Uterus (tissue), 3 donors: ENCODE measurements at regions not wholly inside any gene's neighbourhood (a gene's known extent, or its start where the extent isn't known, plus 50 kb on each side); places are given as distances from the start of the nearest gene placed in this dataset.

Experiments used
- DNase-seq, 2 donors: peaks; one replicate each; pipeline ENCODE4 v3.0.0-alpha.2; 2019 to 2020
- H3K27ac ChIP-seq, 2 donors: fragments of 200-600 bp; sonication (generic); 1 replicate in 1 of 2; 2 replicates in 1 of 2; pipeline ENCODE4 v1.5.1; 2016 to 2018
- H3K27me3 ChIP-seq, 2 donors: fragments of 200-600 bp; sonication (generic); one replicate each; pipeline ENCODE4 v1.5.1; 2018 to 2019; ENCODE audit warnings: control low read depth in 1 of 2
- H3K36me3 ChIP-seq, 2 donors: fragments of 200-600 bp; sonication (generic); one replicate each; pipeline ENCODE4 v1.5.1; 2019; ENCODE audit warnings: control low read depth in 1 of 2
- H3K4me1 ChIP-seq, 2 donors: fragments of 200-600 bp; sonication (generic); one replicate each; pipeline ENCODE4 v1.5.1; 2018 to 2019; ENCODE audit warnings: control low read depth in 1 of 2
- H3K4me3 ChIP-seq, 2 donors: fragments of 200-600 bp; sonication (generic); 1 replicate in 1 of 2; 2 replicates in 1 of 2; pipeline ENCODE4 v1.5.1; 2018 to 2019; ENCODE audit warnings: mild to moderate bottlenecking in 1 of 2
- H3K9me3 ChIP-seq, 2 donors: fragments of 200-600 bp; sonication (generic); one replicate each; pipeline ENCODE4 v1.5.1; 2019; ENCODE audit warnings: control low read depth in 1 of 2
- CTCF ChIP-seq, 4 experiments: fragments of 200-600 bp in 2 of 4; fragments of 450-650 bp in 2 of 4; sonication (generic) in 2 of 4; IDR thresholded peaks; one replicate each; pipeline ENCODE4 v1.5.1; 2016 to 2019; ENCODE audit warnings: antibody characterized with exemption in 4 of 4, mild to moderate bottlenecking in 2 of 4, moderate library complexity in 1 of 4
- POLR2A ChIP-seq, 2 donors: fragments of 450-650 bp; IDR thresholded peaks; one replicate each; pipeline ENCODE4 v1.6.1; 2016; ENCODE audit warnings: antibody characterized with exemption in 2 of 2, mild to moderate bottlenecking in 1 of 2, moderate library complexity in 1 of 2
- intact Hi-C: fragments of 100-400 bp; cut with DNase I; formaldehyde crosslinking; loops from one replicate; pipeline ENCODE4 v1.15.1; 2023; ENCODE audit warnings: low total_unique reads
- donor health status: DM: yes; HTN: yes; CAD: no.

- H3K27me3 ChIP-seq, result no peaks in the 10 kb centered on the region
- no peaks in the 10 kb centered on the region for H3K4me1 ChIP-seq
- no peak overlapping the region for H3K4me3 ChIP-seq
- TF ChIP-seq CTCF (IDR thresholded peaks at IDR 0.05) (no peak), POLR2A (IDR thresholded peaks at IDR 0.05) (no peak)
- H3K27ac ChIP-seq, result no peak overlapping the region
- intact Hi-C loops, result no loop called here
- no peaks in the 10 kb centered on the region for H3K36me3 ChIP-seq
- H3K9me3 ChIP-seq, result no peaks in the 10 kb centered on the region
- DNase-seq, result no peak
Measured at GRCh38 chr12:58419196-58419760, 477.9 kb downstream of the ATP23 start.

- H3K27ac ChIP-seq, result no peak overlapping the region
- TF ChIP-seq CTCF (IDR thresholded peaks at IDR 0.05), result no peak
- TF ChIP-seq POLR2A (IDR thresholded peaks at IDR 0.05), result no peak
- no peaks in the 10 kb centered on the region for H3K9me3 ChIP-seq
- peaks cover 0 to 3% of the 10 kb centered on the region in 2 donors for H3K4me1 ChIP-seq
- H3K4me3 ChIP-seq, result no peak overlapping the region
- DNase-seq, result no peak
- H3K36me3 ChIP-seq, result no peaks in the 10 kb centered on the region
- intact Hi-C loops, result no loop called here
- no peaks in the 10 kb centered on the region for H3K27me3 ChIP-seq
Measured at GRCh38 chr12:58419905-58420304, 478.5 kb downstream of the ATP23 start.

GRCh38 chr12:58420503-58420902 is 479.1 kb downstream of the ATP23 start:
- DNase-seq, result no peak
- H3K27ac ChIP-seq, result no peak overlapping the region
- no peaks in the 10 kb centered on the region for H3K9me3 ChIP-seq
- TF ChIP-seq POLR2A (IDR thresholded peaks at IDR 0.05) (no peak), CTCF (IDR thresholded peaks at IDR 0.05) (no peak)
- H3K4me3 ChIP-seq, result no peak overlapping the region
- H3K4me1 ChIP-seq, result peaks cover 0 to 6% of the 10 kb centered on the region in 2 donors
- H3K27me3 ChIP-seq, result no peaks in the 10 kb centered on the region
- intact Hi-C loops, result no loop called here
- no peaks in the 10 kb centered on the region for H3K36me3 ChIP-seq

- intact Hi-C loops, result no loop called here
- Histone ChIP-seq H3K4me1 (peaks cover 0 to 6% of the 10 kb centered on the region in 2 donors), H3K36me3 (no peaks in the 10 kb centered on the region), H3K27me3 (no peaks in the 10 kb centered on the region), H3K4me3 (no peak overlapping the region), H3K27ac (no peak overlapping the region), H3K9me3 (no peaks in the 10 kb centered on the region)
- DNase-seq, result no peak
- TF ChIP-seq CTCF (IDR thresholded peaks at IDR 0.05) (no peak), POLR2A (IDR thresholded peaks at IDR 0.05) (no peak)
Measured at GRCh38 chr12:58421990-58422389, 480.6 kb downstream of the ATP23 start.

GRCh38 chr12:58424735-58425392 is 483.5 kb downstream of the ATP23 start:
- H3K9me3 ChIP-seq, result no peaks in the 10 kb centered on the region
- no peak for DNase-seq
- no peaks in the 10 kb centered on the region for H3K27me3 ChIP-seq
- H3K36me3 ChIP-seq, result no peaks in the 10 kb centered on the region
- H3K4me3 ChIP-seq, result no peak overlapping the region
- peak overlapping the region; percentile 34 to 66 for H3K27ac ChIP-seq
- intact Hi-C loops, result no loop called here
- no peak for TF ChIP-seq CTCF (IDR thresholded peaks at IDR 0.05)
- no peak for TF ChIP-seq POLR2A (IDR thresholded peaks at IDR 0.05)
- H3K4me1 ChIP-seq, result peaks cover 0 to 6% of the 10 kb centered on the region in 2 donors
